IMR-90 (cell line): ENCODE measurements at regions not wholly inside any gene's neighbourhood (a gene's known extent, or its start where the extent isn't known, plus 50 kb on each side); places are given as distances from the start of the nearest gene placed in this dataset.

ENCODE experiments used
- ATAC-seq: fragments of 200-7000 bp; cut with Tn5 transposase; 2 replicates; pipeline ENCODE4 v1.9.1; 2020; ENCODE audit warnings: low read depth, mild to moderate bottlenecking, moderate library complexity
- BruUV-seq: library from RNA; stranded (reverse); fragments of 400-500 nt; replicated peaks from 2 replicates; lab custom pipeline; 2021; lab: Mats Ljungman, UMichigan
- CTCF ChIA-PET: fragments of 300-600 bp; formaldehyde crosslinking; extraction: SDS; loops from one replicate; lab custom pipeline; 2021; ENCODE audit warnings: antibody characterized with exemption; lab: Yijun Ruan, JAX
- POLR2A ChIA-PET: fragments of 300-600 bp; sonication (Branson Sonifier 250); formaldehyde crosslinking; loops from one replicate; lab custom pipeline; 2022; ENCODE audit warnings: antibody characterized with exemption; ENCODE audit not compliant: unreplicated experiment; lab: Charles Lee
- DNase-seq: peaks from one replicate; pipeline ENCODE4 v3.0.0; 2013
- H2AFZ ChIP-seq: replicated peaks from 2 replicates; pipeline ENCODE3; 2013; ENCODE audit warnings: low read length, mild to moderate bottlenecking; ENCODE audit not compliant: poor library complexity
- H2AK5ac ChIP-seq: 2 replicates; pipeline ENCODE4 v1.6.1; 2013; ENCODE audit warnings: low read depth, low read length, inconsistent platforms
- H2AK9ac ChIP-seq: replicated peaks from 2 replicates; pipeline ENCODE3; 2013; ENCODE audit warnings: mild to moderate bottlenecking, low read depth, low read length, moderate library complexity; ENCODE audit not compliant: poor library complexity
- H2BK120ac ChIP-seq: 2 replicates; pipeline ENCODE4 v1.6.1; 2013; ENCODE audit warnings: low read depth, low read length, inconsistent platforms
- H2BK15ac ChIP-seq: 3 replicates; pipeline ENCODE4 v1.6.1; 2013; ENCODE audit warnings: low read depth, low read length, inconsistent platforms
- H2BK20ac ChIP-seq: 2 replicates; pipeline ENCODE4 v1.6.1; 2013; ENCODE audit warnings: low read depth, mild to moderate bottlenecking, inconsistent platforms, low read length, moderate library complexity
- H2BK5ac ChIP-seq: 2 replicates; pipeline ENCODE4 v1.6.1; 2013; ENCODE audit warnings: mild to moderate bottlenecking, low read depth, low read length, inconsistent platforms; ENCODE audit not compliant: poor library complexity, severe bottlenecking
- H3K14ac ChIP-seq: replicated peaks from 2 replicates; pipeline ENCODE4 v1.6.1; 2013; ENCODE audit warnings: low read depth, low read length, inconsistent platforms
- H3K18ac ChIP-seq: 2 replicates; pipeline ENCODE4 v1.6.1; 2013; ENCODE audit warnings: low read depth, low read length, control low read depth
- H3K23ac ChIP-seq: 2 replicates; pipeline ENCODE4 v1.6.1; 2013; ENCODE audit warnings: low read depth, low read length, inconsistent platforms
- H3K27ac ChIP-seq: 2 replicates; pipeline ENCODE4 v1.5.1; 2013; ENCODE audit warnings: mild to moderate bottlenecking, control low read depth, low read length; ENCODE audit not compliant: insufficient read depth
- H3K27me3 ChIP-seq: 2 replicates; pipeline ENCODE4 v1.6.1; 2013; ENCODE audit warnings: low read length; ENCODE audit not compliant: control insufficient read depth, insufficient read depth
- H3K36me3 ChIP-seq: 2 replicates; pipeline ENCODE4 v1.6.1; 2013; ENCODE audit warnings: low read length, mixed read lengths; ENCODE audit not compliant: control insufficient read depth, insufficient read depth
- H3K4ac ChIP-seq: 2 replicates; pipeline ENCODE4 v1.6.1; 2013; ENCODE audit warnings: low read depth, low read length, inconsistent platforms
- H3K4me1 ChIP-seq: 2 replicates; pipeline ENCODE4 v1.6.1; 2013; ENCODE audit warnings: low read length, mixed read lengths; ENCODE audit not compliant: control insufficient read depth, insufficient read depth
- H3K4me2 ChIP-seq: 2 replicates; pipeline ENCODE4 v1.6.1; 2013; ENCODE audit warnings: low read depth, mild to moderate bottlenecking, control low read depth, low read length, moderate library complexity
- H3K4me3 ChIP-seq: 2 replicates; pipeline ENCODE4 v1.5.1; 2013; ENCODE audit warnings: low read depth, mild to moderate bottlenecking, control low read depth, low read length, moderate library complexity; ENCODE audit not compliant: insufficient read depth
- H3K56ac ChIP-seq: 2 replicates; pipeline ENCODE4 v1.6.1; 2013; ENCODE audit warnings: low read length, inconsistent platforms; ENCODE audit not compliant: insufficient read depth; ENCODE audit errors: extremely low read depth
- H3K79me1 ChIP-seq, 2 experiments: 2 replicates each; pipeline ENCODE4 v1.6.1; 2013; ENCODE audit warnings: low read length in 2 of 2, inconsistent platforms in 1 of 2, low read depth in 1 of 2
- H3K9ac ChIP-seq: 2 replicates; pipeline ENCODE4 v1.6.1; 2013; ENCODE audit warnings: low read depth, low read length, control low read depth
- H3K9me1 ChIP-seq: 2 replicates; pipeline ENCODE4 v1.6.1; 2013; ENCODE audit warnings: low read length, inconsistent platforms; ENCODE audit not compliant: insufficient read depth
- H3K9me3 ChIP-seq: 2 replicates; pipeline ENCODE4 v1.6.1; 2013; ENCODE audit warnings: low read length; ENCODE audit not compliant: control insufficient read depth, insufficient read depth
- H4K20me1 ChIP-seq: 2 replicates; pipeline ENCODE4 v1.6.1; 2013; ENCODE audit warnings: low read length, inconsistent platforms; ENCODE audit not compliant: insufficient read depth
- H4K5ac ChIP-seq: 2 replicates; pipeline ENCODE4 v1.6.1; 2013; ENCODE audit warnings: mild to moderate bottlenecking, low read depth, low read length, control low read depth
- H4K8ac ChIP-seq, 2 experiments: 2 replicates each; pipeline ENCODE4 v1.6.1; 2013; ENCODE audit warnings: low read depth in 2 of 2, low read length in 2 of 2, control low read depth in 1 of 2, inconsistent platforms in 1 of 2
- H4K91ac ChIP-seq: 2 replicates; pipeline ENCODE4 v1.6.1; 2013; ENCODE audit warnings: low read depth, low read length, inconsistent platforms; ENCODE audit not compliant: insufficient read depth
- BHLHE40 ChIP-seq: fragments of 150-350 bp; IDR thresholded peaks from 2 replicates; pipeline ENCODE4 v1.6.1; 2016; ENCODE audit warnings: mild to moderate bottlenecking, low read depth, low read length
- CEBPB ChIP-seq: IDR thresholded peaks from 2 replicates; pipeline ENCODE4 v1.6.1; 2012; ENCODE audit warnings: low read depth, low read length, improper control_type of control experiment
- CHD1 ChIP-seq: IDR thresholded peaks from 2 replicates; pipeline ENCODE4 v1.6.1; 2012; ENCODE audit warnings: low read depth, low read length, improper control_type of control experiment
- CTCF ChIP-seq: conservative IDR thresholded peaks from 2 replicates; pipeline ENCODE4 v1.5.1; 2012; ENCODE audit warnings: mild to moderate bottlenecking, low read depth, low read length, improper control_type of control experiment
- ELK1 ChIP-seq: fragments of 150-350 bp; IDR thresholded peaks from 2 replicates; pipeline ENCODE4 v1.6.1; 2016; ENCODE audit warnings: low read depth, mild to moderate bottlenecking, low read length, moderate library complexity, borderline replicate concordance
- FOS ChIP-seq: fragments of 150-350 bp; IDR thresholded peaks from 2 replicates; pipeline ENCODE4 v1.6.1; 2016; ENCODE audit warnings: low read depth, low read length
- MAFK ChIP-seq: IDR thresholded peaks from 2 replicates; pipeline ENCODE4 v1.6.1; 2012; ENCODE audit warnings: low read depth, low read length, improper control_type of control experiment
- MAZ ChIP-seq: IDR thresholded peaks from 2 replicates; pipeline ENCODE4 v1.6.1; 2012; ENCODE audit warnings: low read depth, mild to moderate bottlenecking, low read length, improper control_type of control experiment, moderate library complexity, borderline replicate concordance
- MXI1 ChIP-seq: IDR thresholded peaks from 2 replicates; pipeline ENCODE4 v1.6.1; 2012; ENCODE audit warnings: low read depth, mild to moderate bottlenecking, low read length, moderate library complexity, borderline replicate concordance
- NFE2L2 ChIP-seq: fragments of 150-350 bp; IDR thresholded peaks from 2 replicates; pipeline ENCODE4 v1.6.1; 2016; ENCODE audit warnings: low read depth, mild to moderate bottlenecking, low read length
- POLR2A ChIP-seq: IDR thresholded peaks from 2 replicates; pipeline ENCODE4 v1.6.1; 2012; ENCODE audit warnings: mild to moderate bottlenecking, low read depth, low read length
- RAD21 ChIP-seq: IDR thresholded peaks from 2 replicates; pipeline ENCODE4 v1.6.1; 2012; ENCODE audit warnings: low read length, improper control_type of control experiment
- RCOR1 ChIP-seq: IDR thresholded peaks from 2 replicates; pipeline ENCODE4 v1.6.1; 2012; ENCODE audit warnings: mild to moderate bottlenecking, low read length, improper control_type of control experiment; ENCODE audit not compliant: insufficient replicate concordance
- RFX5 ChIP-seq: IDR thresholded peaks from 2 replicates; pipeline ENCODE4 v1.8.0; 2012; ENCODE audit warnings: low read depth, mild to moderate bottlenecking, low read length, moderate library complexity
- SMC3 ChIP-seq: fragments of 150-350 bp; IDR thresholded peaks from 2 replicates; pipeline ENCODE4 v1.6.1; 2016; ENCODE audit warnings: low read depth, mild to moderate bottlenecking, antibody characterized with exemption, low read length, moderate library complexity
- USF2 ChIP-seq: fragments of 150-350 bp; IDR thresholded peaks from 2 replicates; pipeline ENCODE4 v1.6.1; 2017; ENCODE audit warnings: mild to moderate bottlenecking, antibody characterized with exemption, low read length, low read depth
- WGBS, 2 experiments: methylation state at CpG; one replicate each; pipeline versions ENCODE4 v1.1.5 to v1.1.7; 2013; ENCODE audit warnings: missing lambda C conversion rate in 2 of 2; ENCODE audit not compliant: insufficient read length in 1 of 2; ENCODE audit errors: extremely low coverage in 2 of 2; 5-methylcytosine and 5-hydroxymethylcytosine counted together
- dilution Hi-C: fragments of 300-500 bp; cut with HindIII; formaldehyde crosslinking; loops from one replicate; pipeline ENCODE4 v1.14.3; 2018; ENCODE audit warnings: low sequenced_read_pairs; ENCODE audit not compliant: unreplicated experiment
- in situ Hi-C: fragments of 300-500 bp; cut with MboI; formaldehyde crosslinking; loops from 3 replicates; pipeline ENCODE4 v1.14.3; 2019; ENCODE audit warnings: low sequenced_read_pairs, inconsistent platforms, mixed read lengths
- intact Hi-C: fragments of 100-400 bp; cut with micrococcal nuclease; formaldehyde crosslinking; loops from 2 replicates; pipeline ENCODE4 v1.10.0; 2022

DNA sequence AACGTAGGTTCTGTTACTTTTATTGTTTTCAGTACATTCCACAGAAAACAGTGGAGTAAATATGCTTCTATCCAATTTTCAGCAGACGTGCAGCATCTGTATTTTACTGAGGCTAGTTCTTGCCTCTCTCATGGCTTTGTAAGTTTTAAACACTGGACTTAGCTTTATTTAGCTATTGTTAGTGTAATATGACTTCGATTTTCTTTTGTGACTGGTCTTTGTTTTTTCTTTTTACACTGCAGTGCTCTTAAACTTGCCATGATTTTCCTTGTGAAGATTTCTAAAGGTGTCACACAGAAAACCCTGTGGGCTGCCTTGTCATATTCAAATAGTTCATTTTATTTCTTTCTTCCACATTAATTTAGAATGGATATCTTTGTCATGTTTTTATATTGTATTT lies 1234.9 kb upstream of the CITED2 start:
- H3K56ac ChIP-seq: no peak overlapping the region
- ATAC-seq: no peak
- no peak overlapping the region for H2BK5ac ChIP-seq
- peak overlapping the region; percentile 10; the same call in 1 of the 2 replicates for H3K14ac ChIP-seq
- H3K27ac ChIP-seq: no peak overlapping the region
- H2BK15ac ChIP-seq: no peak overlapping the region
- no peak overlapping the region for H4K91ac ChIP-seq
- TF ChIP-seq CHD1: no peak
- no peak for TF ChIP-seq RAD21
- TF ChIP-seq BHLHE40: no peak
- TF ChIP-seq RCOR1: no peak
- TF ChIP-seq FOS: no peak
- no peak for TF ChIP-seq RFX5
- TF ChIP-seq NFE2L2: no peak
- TF ChIP-seq POLR2A: no peak
- TF ChIP-seq USF2: no peak
- no peak for TF ChIP-seq SMC3
- TF ChIP-seq CEBPB: no peak
- TF ChIP-seq MAZ: no peak
- TF ChIP-seq ELK1: no peak
- no peak for TF ChIP-seq MXI1
- no peak for TF ChIP-seq CTCF
- no peak for TF ChIP-seq MAFK
- H3K23ac ChIP-seq: 0 out of 2 replicates have a peak overlapping the region, but pooled peaks have one; percentile 48
- H3K9ac ChIP-seq: no peak overlapping the region
- H4K20me1 ChIP-seq: no peaks in the 10 kb centered on the region
- POLR2A ChIA-PET: no interaction called here
- H2AFZ ChIP-seq: no peak overlapping the region
- no peak overlapping the region for H4K8ac ChIP-seq
- intact Hi-C loops: no loop called here
- no TSS peak for BruUV-seq
- no peaks in the 10 kb centered on the region for H3K9me3 ChIP-seq
- H3K9me1 ChIP-seq: no peaks in the 10 kb centered on the region
- H3K36me3 ChIP-seq: no peaks in the 10 kb centered on the region
- H2AK9ac ChIP-seq: no peak overlapping the region
- H2AK5ac ChIP-seq: no peak overlapping the region
- H3K4me3 ChIP-seq: no peak overlapping the region
- no peak for DNase-seq
- no peak overlapping the region for H3K4me2 ChIP-seq
- H3K4me1 ChIP-seq: no peaks in the 10 kb centered on the region
- dilution Hi-C loops: no loop called here
- no peak overlapping the region for H2BK120ac ChIP-seq
- no peak overlapping the region; the same call in 1 of the 2 replicates for H3K4ac ChIP-seq
- no peaks in the 10 kb centered on the region for H3K27me3 ChIP-seq
- H3K79me1 ChIP-seq: no peaks in the 10 kb centered on the region
- in situ Hi-C loops: no loop called here
- CTCF ChIA-PET: no interaction called here
- H2BK20ac ChIP-seq: peak overlapping the region; percentile 26; the same call in 1 of the 2 replicates
- no CpG with 5 or more reads among the region's 3 CpGs for WGBS, 2 experiments
- H3K18ac ChIP-seq: no peak overlapping the region
- no peak overlapping the region; the same call in 1 of the 2 replicates for H4K5ac ChIP-seq
